NCI-H2196 treated with DMSO at 0.1 percent for 48 hours (cell line): ENCODE measurements at regions not wholly inside any gene's neighbourhood (a gene's known extent, or its start where the extent isn't known, plus 50 kb on each side); places are given as distances from the start of the nearest gene placed in this dataset.

ENCODE experiments used
- DNase-seq: peaks from one replicate; lab custom pipeline; 2025; ENCODE audit not compliant: unreplicated experiment; lab: John Stamatoyannopoulos, UW

GRCh38 chr3:84835366-84835765 lies 123.4 kb upstream of the CADM2 start:
- DNase-seq: no peak

DNA sequence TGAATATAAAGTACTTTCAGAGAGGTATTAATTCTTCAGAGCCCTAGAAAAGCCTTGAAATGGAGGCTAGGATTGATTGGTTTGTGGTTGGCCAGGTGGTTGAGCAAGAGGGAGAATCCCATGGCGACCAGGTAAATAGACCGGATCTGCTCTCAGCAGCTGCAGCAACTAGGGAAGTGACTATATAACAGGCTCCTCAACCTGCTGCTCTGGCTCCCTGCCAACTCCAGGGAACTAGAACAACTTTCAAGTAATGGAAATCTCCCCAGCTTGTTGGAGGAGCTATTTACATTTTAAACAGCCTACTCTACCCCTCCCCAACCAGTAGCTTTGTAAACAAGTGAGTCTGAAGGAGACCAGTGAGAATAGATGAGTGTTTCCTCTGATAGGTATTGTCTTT lies 121.8 kb upstream of the CADM2 start:
- peak; percentile 63 for DNase-seq

DNA sequence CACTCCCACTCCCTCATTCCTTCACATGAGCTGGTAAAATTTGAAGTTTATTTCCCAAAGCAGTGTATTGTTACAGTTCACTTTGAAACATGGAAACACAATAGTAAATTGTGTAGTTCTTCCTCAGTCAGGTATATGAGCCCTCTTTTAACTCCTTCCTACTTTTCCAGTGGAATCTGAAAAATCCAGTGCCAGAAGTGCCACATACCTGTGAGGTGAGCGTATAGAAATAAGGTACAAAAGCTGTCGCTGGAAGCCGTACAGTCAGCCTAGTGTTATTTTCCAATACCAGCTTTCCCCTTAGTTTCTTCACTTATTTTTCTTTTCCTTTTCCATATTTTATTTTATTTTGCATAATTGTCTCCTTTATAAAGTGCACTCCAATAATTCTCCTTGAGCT lies 81.7 kb upstream of the CADM2 start:
- no peak for DNase-seq

DNA sequence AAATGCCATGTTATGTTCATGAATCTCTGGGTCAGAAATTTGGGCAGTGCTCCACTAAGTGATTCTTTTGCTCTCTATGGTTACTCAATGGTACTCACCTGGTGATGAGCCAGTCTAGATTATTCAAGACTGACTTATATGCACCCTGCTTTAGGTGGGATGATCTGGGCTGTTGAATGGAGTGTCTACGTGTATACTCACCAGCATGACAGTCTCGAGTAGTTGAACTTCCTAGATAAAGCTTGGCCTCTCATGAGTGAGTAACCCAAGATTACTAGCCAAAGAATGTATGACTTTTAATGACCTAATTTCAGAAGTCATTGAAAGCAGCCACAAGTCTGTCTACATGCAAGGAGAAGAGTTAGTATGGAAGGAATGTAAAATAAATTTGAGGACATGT lies 77.5 kb upstream of the CADM2 start:
- DNase-seq: no peak

- no peak for DNase-seq
Observed at GRCh38 chr3:84885199-84885882, 73.4 kb upstream of the CADM2 start.

- no peak for DNase-seq
Observed at GRCh38 chr3:84891851-84892250, 66.9 kb upstream of the CADM2 start.

DNA sequence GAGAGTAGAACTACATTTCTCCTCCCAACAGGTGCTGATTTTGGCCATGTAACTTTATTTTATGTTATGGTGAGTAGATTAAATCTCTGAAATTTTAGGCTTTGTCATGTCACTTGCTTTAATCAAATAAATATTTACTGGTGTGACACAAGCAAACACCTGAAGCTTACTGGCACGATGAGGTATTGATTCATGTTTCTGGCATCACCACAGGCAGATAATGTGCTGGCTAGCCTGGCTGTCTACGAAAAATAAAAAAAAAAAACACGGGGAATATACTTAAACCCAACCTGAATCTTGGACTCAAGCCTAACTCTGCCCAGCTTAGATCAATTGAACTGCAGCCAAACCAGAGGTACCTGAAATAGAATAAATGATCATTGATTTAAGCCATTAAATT lies 65.6 kb upstream of the CADM2 start:
- DNase-seq: peak; percentile 11

DNA sequence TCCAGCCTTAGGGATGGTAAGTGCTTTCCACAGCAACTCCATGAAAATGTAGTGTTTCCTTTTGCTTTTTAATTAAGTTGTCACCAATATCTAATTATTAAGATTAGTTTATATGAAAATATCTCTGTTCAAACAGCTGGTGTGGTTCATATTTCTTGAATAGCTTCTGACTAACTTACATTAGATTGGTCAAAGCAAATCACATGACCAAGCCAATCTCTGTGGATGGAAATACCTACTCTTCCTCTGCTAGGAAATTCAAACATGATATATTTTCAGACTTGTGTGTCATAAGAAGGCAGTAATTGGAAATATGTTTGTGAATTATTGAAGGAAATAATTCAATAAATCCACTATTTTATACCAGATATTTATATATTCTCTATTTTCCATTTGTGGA lies 54.6 kb upstream of the CADM2 start:
- no peak for DNase-seq

- no peak for DNase-seq
Observed at GRCh38 chr3:84904816-84905555, 53.8 kb upstream of the CADM2 start.

GRCh38 chr3:84905556-84905920 lies 53.3 kb upstream of the CADM2 start:
- no peak for DNase-seq

DNA sequence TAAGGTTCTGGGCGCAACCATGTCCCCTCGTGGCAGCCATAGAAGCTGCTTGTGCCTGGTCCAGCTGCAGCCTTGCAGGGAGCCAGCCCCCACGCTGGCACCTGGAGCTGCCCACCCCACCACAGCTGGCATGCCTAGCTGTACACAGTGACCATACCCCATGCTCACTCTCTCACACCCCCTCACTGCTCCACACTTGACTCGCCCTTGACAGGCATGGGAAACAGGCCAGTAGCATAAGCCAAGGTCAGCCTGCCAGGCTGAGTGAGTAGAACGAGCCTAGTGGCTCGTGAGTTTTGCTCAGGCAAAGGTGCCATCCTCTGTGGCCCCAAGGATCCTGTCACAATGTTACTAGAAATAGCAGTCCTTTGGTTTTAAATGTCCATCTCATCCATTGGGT lies 52.7 kb upstream of the CADM2 start:
- no peak for DNase-seq
